ENCODE measurements at regions not wholly inside any gene's neighbourhood (a gene's known extent, or its start where the extent isn't known, plus 50 kb on each side); places are given as distances from the start of the nearest gene placed in this dataset.

DNA sequence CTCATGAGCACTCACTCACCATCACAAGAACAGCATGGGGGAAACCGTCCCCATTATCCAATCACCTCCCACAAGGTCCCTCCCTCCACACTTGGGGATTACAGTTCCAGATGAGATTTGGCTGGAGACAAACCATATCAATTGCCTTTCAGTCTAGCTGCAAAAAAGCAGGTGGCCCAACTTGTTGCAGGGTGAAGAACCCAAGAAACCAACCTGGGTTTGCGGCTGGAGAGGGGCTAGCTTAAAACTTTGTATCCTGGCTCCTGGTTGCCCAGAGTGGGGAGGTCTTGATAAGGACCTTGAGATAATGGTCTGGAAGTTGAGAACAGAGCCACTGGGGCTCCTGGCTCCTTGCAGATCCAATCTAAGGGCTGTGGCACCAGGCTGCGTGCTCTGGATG, 122.8 kb upstream of the PCBD1 start (continued):
- TF ChIP-seq, protein P1, sequence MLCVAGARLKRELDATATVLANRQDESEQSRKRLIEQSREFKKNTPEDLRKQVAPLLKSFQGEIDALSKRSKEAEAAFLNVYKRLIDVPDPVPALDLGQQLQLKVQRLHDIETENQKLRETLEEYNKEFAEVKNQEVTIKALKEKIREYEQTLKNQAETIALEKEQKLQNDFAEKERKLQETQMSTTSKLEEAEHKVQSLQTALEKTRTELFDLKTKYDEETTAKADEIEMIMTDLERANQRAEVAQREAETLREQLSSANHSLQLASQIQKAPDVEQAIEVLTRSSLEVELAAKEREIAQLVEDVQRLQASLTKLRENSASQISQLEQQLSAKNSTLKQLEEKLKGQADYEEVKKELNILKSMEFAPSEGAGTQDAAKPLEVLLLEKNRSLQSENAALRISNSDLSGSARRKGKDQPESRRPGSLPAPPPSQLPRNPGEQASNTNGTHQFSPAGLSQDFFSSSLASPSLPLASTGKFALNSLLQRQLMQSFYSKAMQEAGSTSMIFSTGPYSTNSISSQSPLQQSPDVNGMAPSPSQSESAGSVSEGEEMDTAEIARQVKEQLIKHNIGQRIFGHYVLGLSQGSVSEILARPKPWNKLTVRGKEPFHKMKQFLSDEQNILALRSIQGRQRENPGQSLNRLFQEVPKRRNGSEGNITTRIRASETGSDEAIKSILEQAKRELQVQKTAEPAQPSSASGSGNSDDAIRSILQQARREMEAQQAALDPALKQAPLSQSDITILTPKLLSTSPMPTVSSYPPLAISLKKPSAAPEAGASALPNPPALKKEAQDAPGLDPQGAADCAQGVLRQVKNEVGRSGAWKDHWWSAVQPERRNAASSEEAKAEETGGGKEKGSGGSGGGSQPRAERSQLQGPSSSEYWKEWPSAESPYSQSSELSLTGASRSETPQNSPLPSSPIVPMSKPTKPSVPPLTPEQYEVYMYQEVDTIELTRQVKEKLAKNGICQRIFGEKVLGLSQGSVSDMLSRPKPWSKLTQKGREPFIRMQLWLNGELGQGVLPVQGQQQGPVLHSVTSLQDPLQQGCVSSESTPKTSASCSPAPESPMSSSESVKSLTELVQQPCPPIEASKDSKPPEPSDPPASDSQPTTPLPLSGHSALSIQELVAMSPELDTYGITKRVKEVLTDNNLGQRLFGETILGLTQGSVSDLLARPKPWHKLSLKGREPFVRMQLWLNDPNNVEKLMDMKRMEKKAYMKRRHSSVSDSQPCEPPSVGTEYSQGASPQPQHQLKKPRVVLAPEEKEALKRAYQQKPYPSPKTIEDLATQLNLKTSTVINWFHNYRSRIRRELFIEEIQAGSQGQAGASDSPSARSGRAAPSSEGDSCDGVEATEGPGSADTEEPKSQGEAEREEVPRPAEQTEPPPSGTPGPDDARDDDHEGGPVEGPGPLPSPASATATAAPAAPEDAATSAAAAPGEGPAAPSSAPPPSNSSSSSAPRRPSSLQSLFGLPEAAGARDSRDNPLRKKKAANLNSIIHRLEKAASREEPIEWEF (CRISPR knock-in tag; IDR thresholded peaks at IDR 0.05) = no peak
- TF ChIP-seq DIDO1 (tag; IDR thresholded peaks at IDR 0.05; ENCODE audit: low read depth) = no peak
- no peak for TF ChIP-seq TAF1 (IDR thresholded peaks at IDR 0.05; ENCODE audit: control insufficient read depth, extremely low read depth, insufficient read depth, low read length, severe bottlenecking)
- no peak for TF ChIP-seq ZNF384 (IDR thresholded peaks at IDR 0.05; ENCODE audit: low read depth, low read length)
- TF ChIP-seq, protein P2, sequence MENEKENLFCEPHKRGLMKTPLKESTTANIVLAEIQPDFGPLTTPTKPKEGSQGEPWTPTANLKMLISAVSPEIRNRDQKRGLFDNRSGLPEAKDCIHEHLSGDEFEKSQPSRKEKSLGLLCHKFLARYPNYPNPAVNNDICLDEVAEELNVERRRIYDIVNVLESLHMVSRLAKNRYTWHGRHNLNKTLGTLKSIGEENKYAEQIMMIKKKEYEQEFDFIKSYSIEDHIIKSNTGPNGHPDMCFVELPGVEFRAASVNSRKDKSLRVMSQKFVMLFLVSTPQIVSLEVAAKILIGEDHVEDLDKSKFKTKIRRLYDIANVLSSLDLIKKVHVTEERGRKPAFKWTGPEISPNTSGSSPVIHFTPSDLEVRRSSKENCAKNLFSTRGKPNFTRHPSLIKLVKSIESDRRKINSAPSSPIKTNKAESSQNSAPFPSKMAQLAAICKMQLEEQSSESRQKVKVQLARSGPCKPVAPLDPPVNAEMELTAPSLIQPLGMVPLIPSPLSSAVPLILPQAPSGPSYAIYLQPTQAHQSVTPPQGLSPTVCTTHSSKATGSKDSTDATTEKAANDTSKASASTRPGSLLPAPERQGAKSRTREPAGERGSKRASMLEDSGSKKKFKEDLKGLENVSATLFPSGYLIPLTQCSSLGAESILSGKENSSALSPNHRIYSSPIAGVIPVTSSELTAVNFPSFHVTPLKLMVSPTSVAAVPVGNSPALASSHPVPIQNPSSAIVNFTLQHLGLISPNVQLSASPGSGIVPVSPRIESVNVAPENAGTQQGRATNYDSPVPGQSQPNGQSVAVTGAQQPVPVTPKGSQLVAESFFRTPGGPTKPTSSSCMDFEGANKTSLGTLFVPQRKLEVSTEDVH (IDR thresholded peaks at IDR 0.05; ENCODE audit: low read depth, partially characterized antibody) = no peak
- TF ChIP-seq TRIM24 (IDR thresholded peaks at IDR 0.05) = no peak
- TF ChIP-seq MAFF (IDR thresholded peaks at IDR 0.05; ENCODE audit: low read length) = no peak
- TF ChIP-seq MTA2 (IDR thresholded peaks at IDR 0.05; ENCODE audit: low read depth) = no peak
- TF ChIP-seq BDP1 (IDR thresholded peaks at IDR 0.05; ENCODE audit: insufficient read depth, insufficient read length) = no peak

All from K562 (cell line).